ENCODE measurements at regions not wholly inside any gene's neighbourhood (a gene's known extent, or its start where the extent isn't known, plus 50 kb on each side); places are given as distances from the start of the nearest gene placed in this dataset.
A peak's percentile ranks its signal among the peaks of the same experiment; 100 is the strongest.

DNA sequence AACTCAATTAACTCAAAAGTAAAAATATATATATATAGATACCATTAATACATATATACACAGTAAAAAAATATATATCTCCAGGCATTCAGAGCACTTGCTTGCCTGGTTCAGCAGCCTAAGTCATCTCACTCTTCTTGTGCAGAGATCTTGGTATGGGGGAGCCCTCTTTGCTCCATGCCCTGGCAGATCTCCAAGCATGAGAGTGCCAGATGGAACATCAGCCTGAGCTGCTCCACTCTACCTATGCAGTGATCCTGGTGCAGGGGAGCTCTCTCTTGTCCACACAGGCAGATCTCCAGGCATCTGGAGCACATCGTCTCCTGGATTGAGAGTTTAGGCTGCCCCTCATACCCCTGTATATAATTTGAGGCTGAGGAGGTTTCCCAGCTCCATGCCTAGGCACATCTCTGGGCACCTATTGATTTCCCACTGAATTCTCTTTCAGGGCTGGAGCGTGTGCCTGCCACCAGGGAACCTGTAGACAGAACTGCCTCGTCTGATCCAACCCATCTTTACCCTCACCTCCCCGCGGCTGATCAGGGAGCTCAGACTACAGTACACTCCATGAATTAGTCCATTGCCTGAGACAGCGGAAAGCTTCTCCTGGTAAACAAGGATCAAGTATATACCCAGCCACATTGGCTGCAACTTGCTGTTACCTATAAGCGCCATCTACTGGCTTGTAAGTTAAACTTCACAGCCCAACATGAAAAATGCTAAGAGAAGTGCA is 342.4 kb upstream of the GRIA1 start:
- FAIRE-seq, result peak; percentile 15

DNA sequence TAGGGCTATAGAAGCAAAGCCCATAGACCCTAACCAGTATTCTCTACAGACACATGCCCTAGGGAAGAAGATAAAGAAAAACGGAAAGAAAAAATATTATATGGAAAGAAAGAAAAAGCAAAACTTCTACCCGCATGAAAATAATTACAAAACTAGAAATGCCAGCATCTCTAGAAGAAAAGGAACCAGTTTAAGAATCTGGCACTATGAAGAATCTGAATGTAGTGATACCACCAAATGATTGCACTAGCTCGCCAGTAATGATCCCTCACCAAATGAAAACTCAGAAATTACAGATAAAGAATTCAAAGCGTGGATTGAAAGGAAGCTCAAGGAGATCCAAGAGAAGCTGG is 341.9 kb upstream of the GRIA1 start:
- FAIRE-seq, result no peak

DNA sequence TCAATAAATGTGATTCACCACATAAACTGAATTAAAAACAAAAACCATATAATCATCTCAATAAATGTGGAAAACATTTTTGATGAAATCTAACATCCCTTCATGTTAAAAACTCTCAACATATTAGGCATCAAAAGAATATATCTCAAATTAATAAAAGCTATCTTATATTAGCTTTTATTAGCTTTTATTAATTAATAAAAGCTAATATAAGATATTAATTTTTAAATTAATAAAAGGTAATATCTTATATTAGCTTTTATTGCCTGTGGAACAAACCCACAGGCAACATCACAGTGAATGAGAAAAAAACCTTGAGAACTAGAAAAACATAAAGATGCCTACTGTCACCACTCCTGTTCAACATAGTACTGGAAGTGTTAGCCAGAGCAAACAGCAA is 338.9 kb upstream of the GRIA1 start:
- FAIRE-seq, result no peak

DNA sequence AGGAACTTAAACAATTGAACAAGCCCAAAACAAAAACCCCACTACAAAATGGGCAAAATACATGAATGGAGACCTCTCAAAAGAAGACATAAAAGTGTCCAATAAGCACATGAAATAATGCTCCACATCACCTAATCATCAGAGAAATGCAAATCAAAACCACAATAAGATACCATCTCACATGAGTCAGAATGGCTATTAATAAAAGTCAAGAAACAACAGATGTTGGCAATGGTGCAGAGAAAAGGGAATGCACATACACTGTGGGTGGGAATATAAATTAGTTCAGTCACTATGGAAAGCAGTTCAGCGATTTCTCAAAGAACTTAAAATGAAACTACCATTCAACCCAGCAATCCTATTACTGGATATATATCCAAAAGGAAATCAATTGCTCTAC is 337.4 kb upstream of the GRIA1 start:
- FAIRE-seq, result no peak

DNA sequence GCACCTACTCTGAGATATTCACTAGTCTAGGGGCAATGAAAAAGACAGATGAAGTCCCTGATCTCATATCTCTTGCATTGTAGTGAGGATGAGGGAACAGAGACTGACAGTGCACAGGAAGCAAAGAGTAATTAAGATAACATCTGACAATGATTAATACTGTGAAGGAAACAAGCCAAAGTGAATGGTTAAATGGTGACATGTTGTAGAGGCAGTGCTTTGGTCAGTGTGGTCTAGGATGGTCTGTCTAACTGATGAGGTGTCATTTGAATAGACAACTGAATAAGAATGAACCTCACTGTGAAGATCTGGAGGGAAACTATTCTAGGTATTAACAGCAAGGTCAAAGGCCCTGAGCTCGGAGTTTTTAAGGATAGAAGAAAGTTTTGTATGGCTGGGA is 333.3 kb upstream of the GRIA1 start:
- FAIRE-seq, result no peak

DNA sequence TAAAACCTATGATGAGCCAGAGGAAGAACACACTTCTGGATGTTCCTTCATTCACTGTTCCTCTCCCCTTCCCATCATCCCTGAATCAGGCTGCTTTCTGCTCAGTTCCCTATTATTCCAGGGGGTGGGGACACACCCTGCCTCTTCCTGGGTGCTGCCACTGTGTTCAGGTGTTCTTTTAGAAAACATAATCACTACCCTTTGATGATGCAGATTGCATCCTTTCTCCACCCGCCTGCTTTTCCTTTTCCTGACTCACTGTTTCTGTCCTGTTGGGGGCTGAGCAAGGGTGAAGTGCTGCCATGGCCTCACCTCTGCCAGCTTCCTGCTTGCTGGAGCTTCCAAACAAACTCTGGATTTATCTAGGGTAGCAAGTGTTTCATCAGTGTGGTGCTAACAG is 331.9 kb upstream of the GRIA1 start:
- FAIRE-seq, result no peak

DNA sequence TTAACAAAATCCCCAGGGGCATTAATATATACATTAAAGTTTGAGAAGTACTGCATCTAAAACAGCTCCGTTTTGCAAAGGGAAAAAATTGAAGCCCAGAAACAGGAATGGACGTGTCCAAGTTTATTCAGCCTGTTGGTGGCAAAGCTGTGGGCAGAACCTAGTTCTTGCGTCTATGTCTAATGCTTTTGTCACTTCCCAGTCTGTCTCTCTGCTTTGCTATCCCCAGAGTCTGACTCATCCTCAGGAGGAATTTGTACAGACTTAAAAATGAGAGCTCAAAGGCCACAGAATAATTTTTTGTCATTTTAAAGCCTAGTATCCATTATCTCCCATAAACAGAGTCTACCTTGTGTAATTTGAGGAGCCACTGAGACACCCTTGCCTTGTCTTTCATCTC is 330.9 kb upstream of the GRIA1 start:
- FAIRE-seq, result no peak

DNA sequence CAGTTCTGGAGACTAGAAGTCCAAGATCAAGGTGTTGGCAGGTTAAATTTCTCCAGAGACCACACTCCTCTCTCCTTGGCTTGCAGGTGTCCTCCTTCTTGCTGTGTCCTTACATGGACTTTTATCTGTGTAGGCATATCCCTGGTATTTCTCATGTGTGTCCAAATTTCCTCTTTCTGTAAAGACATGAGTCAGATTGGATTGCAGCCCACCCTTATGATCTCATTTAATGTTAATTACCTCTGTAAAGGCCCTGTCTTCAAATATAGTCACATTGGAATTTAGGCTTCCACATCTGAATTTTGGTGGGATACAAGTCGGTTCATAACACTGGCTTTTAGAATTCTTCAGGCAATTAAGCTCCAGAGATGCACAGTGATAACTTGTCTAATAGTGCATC is 322.2 kb upstream of the GRIA1 start:
- FAIRE-seq, result no peak

DNA sequence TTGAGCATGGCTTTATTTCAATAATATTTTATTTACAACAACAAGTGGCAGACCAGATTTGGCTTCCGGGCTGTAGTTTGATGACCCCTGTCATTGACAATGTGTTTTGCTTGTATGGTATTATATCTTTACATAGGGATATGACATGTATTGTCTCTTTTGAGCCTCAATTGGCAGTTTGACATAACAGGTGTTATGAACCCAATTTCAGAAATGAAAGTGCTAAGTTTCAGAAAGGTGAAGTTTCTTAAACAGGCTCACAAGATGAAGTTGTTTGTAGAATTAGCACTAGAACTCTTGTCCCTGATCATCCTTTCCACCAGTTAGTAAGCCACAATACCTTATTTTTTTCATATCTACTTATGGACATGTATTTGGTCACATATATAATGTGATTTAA is 303.0 kb upstream of the GRIA1 start:
- FAIRE-seq, result no peak

DNA sequence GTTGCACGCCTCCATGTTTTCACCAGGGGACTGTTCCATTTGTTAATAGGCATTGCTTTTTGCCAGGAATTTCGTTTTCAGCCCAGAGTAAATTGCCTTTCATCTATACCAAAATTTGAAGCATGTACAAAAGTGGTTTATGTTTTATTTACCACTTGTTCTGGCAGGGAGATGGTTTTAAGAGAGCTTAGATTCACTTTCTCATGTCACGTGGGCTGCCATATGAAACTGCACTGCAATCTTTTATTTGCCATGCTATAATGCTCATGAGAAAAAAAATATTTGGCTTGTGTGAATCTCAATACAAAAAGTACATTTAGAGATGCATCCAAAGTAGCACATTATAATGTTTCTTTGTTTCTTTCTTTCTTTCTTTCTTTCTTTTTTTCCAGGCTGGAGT is 284.1 kb upstream of the GRIA1 start:
- no peak for FAIRE-seq

DNA sequence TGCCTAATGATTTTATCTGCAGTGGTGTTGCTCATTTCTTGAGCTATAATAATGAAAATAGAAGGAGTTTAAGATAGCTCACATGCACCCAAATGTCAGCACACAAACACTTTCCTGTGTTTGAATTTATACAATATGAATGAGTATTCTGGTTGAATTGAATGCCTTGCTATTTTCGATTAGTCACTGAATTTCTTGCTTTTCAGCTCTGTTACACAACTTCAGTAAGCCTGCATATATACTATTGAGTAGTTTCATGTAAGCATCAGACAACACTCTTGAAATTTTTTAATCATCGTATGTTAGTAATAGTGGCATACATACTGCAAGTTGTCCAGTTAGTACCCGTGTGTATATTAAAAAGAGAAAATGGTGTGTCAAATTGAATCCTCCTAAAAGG is 281.5 kb upstream of the GRIA1 start:
- FAIRE-seq, result no peak

DNA sequence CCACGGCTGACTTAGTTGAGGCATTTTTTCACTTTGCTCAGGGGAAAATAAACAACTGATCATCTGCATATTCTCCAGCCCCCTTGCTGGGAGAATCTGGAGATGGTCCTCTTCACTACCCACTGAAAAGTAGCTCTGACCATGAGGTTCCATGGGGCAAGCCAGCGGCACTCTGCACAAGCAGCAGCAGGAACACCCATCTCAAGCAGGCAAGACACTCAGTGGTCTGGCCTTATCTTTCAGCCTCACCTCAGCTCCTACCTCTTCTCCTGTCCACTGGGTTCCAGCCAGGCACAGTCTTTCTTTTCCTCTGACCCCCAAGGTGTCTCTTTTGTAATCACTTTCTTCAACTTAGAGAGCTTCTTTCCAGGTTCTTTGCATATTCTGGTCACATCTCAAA is 280.8 kb upstream of the GRIA1 start:
- no peak for FAIRE-seq

DNA sequence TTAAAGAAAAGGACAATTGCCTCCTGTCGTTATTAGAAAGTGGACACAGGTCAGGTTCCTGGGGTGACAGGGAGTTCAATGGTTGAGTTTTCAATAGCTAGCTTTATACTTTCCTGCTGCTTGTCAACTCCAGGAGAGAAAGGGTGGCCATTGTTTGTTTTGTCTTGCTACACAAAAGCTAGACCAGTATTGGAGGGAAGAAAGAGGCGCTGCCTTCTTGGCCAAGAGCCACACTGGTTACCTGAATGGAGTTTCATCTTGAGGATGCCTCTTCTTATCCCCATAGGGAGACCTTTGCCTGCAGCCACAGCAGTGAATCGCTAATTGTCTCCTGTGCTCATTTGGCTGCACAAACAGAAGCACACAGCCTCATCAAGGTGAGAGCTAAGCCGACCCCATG is 279.4 kb upstream of the GRIA1 start:
- FAIRE-seq, result no peak

DNA sequence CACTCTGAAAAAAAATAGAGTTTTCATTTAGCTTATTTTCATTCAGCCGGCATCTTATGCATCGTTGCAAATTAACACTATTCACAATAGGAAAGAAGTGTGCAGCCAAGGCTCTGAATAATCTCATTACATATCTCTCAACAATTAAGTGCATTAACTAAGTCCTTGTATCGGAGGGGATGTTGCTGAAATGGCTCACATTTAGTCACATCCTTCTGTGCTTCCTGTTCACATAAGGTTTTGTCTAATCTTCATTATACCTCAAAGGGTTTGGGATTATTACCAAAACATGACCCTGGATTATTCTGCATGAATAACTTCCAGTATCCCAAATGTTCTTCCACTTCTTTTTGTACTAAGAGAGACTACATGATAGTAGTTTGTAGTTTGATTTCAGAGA is 278.0 kb upstream of the GRIA1 start:
- FAIRE-seq, result no peak

DNA sequence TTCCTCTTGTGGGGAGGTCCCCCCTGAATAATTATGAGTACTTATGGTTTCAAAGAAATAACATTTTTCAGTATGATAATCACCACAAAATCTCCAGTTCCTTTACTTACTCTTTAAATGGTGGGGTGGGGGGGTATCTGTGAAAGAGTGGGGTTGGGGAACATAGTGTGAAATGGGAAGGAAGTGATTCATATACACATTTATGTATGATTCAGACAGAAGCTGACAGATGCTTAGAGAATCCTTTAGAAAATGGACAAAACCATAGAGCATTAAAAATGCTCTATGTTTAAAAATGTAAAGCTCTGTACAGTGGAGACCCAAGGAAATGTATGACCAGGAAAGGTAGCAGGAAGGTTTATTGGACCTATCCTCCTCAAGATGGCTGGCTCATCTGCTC is 267.5 kb upstream of the GRIA1 start:
- FAIRE-seq, result no peak

DNA sequence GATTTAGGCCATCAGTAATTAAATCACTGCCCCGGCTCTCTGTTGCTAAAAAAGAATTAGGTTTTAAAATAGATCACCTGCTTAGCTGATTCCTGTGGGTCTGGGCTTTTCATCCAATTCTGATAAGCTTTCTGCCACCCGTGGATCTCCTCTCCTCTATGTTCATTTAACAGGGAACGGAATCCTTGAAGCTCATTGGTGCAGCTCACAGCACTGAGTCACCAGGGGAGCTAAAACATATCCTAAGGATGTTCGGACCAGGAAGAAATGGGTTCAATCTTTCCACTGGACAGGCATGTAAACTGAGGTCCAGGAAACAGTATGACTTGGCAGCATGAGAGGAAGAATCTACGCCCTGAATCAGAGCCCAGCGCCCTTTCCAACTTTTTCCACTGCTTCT is 267.1 kb upstream of the GRIA1 start:
- FAIRE-seq, result no peak

DNA sequence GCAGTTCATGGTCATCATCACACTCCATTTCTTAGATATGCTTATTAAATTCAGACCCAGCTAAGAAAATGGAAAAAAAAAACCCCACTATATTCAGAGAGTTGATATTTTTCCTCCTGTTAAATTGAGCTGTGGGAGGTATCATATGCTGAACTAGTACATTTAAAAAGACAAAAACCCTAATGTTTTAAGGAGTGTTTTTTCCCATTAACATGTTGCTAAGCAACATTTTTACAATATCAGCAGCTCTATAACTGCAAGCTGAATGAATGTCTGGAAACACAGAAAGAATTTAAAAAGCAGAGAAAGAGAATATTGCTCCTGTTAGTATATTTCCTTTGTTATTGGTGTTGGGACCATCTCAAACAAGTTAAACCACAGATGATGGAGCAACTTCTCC is 265.8 kb upstream of the GRIA1 start:
- FAIRE-seq, result no peak

DNA sequence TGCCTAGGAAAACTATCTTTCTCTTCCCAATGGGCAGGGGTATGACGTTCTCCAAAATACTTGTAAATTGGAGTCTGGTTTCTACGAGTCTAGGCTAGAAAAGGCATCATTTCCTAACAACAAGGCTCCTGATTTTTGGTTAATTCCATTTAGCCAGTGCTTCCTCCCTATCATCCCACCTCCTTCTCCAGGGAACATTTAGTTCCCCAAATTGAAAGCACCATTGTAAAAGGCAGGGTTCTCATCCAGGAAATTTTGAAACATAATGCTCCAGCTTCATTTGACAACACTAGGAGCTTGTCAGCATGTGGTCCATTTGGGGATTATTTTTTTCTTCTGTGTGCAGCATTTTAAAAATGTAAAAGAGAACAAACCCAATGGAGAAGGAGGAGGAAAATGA is 256.5 kb upstream of the GRIA1 start:
- FAIRE-seq, result no peak

DNA sequence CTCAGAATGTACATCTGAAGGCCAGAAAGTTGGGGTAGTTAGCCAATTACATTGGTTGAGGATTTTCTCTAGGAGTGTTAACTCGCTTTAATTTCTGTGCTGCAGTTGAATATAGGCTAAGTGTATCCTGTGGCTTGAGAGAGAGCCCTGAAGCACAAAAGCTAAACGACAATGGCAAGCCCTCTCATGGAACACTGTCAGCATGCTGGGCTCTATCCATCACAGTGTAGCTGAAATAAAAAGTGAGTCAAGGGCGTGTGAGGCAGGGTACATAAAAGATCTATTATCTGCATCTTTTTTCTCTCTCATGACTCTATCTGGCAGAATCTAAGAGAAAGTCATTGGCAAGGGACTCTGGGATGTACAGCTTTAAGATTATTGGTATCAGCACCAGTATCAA is 254.2 kb upstream of the GRIA1 start:
- no peak for FAIRE-seq

DNA sequence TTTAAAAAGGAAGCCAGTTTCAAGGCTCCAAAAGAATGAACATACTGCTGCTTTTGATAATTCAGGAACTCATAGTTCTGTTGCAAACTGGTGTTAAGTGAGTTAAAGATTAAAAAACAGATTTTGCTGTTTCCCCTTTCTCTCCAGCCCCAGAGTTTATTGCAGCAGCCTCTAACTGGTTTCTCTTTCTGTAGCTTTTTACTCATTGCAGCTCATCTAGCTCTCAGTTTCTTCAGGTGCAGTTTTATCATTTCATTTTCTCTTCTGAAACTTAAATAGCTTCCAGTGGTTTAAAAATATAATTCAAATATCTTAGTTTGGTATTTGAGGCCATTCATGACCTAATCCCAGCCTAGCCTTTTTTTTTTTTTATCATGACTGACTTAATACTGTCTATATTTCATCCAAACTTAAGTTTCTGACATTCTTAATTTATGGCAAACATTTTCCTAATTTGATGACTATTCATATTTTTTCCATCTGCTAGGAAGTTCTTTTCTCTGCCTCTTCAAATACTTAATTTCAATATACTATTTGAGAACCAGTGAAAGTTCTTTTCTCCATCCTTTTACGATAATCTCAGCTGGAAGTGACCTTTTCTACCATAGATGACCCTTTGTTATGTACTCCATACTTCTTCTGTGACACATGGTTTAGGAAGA is 252.7 kb upstream of the GRIA1 start:
- FAIRE-seq, result no peak

DNA sequence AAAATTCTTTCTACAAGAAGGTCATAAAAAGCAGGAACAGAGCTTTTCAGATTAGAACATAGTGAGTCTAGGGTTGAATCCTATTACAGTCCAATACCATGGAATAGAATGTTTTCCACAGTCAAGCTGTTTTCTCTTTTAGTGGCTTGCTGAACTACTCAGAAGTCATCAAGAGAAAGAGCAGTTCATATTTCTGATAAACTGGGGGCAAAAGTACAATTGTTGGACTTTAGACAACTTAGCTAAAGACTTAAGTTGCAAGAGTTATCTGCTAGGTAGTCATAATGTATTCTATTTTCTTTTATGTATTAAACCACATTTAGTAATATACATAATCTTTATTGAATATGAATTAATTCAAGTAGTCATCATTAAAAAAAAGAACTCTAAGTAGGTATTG is 233.1 kb upstream of the GRIA1 start:
- no peak for FAIRE-seq

DNA sequence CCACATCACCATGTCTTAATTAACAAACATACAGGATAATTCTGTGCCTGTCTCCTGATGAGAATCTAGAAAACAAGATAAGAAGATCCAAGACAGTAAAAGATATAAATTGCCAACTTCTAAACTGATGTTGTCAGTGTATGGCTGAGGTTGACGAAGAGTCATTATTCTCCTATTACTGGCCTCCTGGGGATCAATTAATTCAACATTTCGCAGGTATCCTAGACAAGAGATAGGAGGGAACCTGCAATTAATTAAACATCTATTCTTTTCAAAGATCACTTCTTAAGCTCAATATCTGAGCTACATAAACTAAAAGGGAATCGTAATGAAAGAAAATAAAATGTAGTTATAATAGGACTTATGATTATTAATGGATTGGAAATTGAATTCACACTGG is 232.0 kb upstream of the GRIA1 start:
- no peak for FAIRE-seq

DNA sequence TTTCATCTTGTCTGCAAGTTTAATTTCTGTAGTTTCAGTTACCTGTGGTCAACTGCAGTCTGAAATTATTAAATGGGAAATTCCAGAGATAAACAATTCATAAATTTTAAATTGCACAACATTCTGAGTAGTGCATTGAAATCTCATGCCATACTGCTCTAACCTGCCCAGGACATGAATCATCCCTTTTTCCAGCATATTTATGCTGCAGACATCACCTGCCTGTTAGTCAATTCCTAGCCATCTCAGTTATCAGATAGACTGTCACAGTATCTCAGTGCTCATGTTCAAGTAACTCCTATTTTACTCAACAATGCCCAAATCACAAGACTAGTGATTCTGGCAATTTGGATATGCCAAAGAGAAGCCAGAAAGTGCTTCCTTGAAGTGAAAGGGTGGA is 223.0 kb upstream of the GRIA1 start:
- no peak for FAIRE-seq

DNA sequence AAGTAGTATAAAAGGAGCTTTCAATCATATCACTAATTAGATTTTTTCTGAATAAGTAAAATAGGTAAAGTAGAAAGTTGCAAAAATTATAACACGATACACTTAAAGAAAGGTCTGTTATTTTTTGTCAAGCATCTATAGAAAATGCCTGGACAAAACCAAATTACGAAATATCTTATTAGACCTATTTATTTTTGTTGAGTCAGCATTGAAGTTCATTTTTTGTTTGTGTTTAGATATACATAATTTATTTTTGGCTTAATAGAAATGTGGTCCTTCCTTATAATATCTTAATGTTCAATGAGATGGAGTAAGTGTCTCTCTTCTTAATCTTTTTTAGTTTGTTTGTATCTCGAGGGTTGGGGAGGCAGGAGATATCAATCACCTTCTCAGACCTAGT is 214.8 kb upstream of the GRIA1 start:
- no peak for FAIRE-seq

DNA sequence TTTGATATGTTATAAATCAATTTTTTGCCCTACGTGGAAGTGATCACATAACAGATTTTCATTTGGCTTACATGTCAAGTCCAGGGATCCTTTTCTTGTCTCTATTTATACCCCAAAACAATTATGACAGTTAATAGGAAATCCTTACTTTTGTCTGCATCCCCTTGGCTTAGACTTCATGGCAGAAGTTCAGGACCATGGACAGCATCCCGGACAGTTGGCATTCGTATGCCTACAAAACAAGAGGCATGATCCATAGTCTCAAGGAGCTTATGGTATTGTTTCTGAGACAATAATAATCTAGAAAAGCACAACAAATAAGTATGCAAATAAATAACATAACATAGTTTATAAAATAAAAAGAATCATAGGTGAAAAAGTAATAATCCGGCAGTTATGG is 214.3 kb upstream of the GRIA1 start:
- FAIRE-seq, result no peak
